Right lobe of liver (tissue), 4 donors: ENCODE measurements at regions not wholly inside any gene's neighbourhood (a gene's known extent, or its start where the extent isn't known, plus 50 kb on each side); places are given as distances from the start of the nearest gene placed in this dataset.

ENCODE experiments used
- POLR2A ChIP-seq: fragments of 450-650 bp; IDR thresholded peaks from one replicate; pipeline ENCODE4 v1.6.1; 2017; ENCODE audit warnings: antibody characterized with exemption, mild to moderate bottlenecking
- TF ChIP-seq, protein P1 (sequence below), 4 donors: fragments of 200-600 bp in 3 of 4; fragments of 450-650 bp in 1 of 4; IDR thresholded peaks; one replicate each; pipeline versions ENCODE4 v1.5.1 to v1.8.0; 2016 to 2022; ENCODE audit warnings: antibody characterized with exemption in 4 of 4, mild to moderate bottlenecking in 2 of 4
- donor health status: DM: no; HTN: no; CAD: no.
- donor health status: DM: no; HTN: no; CAD: no.
- donor health status: DM: no; HTN: yes; CAD: no.

DNA sequence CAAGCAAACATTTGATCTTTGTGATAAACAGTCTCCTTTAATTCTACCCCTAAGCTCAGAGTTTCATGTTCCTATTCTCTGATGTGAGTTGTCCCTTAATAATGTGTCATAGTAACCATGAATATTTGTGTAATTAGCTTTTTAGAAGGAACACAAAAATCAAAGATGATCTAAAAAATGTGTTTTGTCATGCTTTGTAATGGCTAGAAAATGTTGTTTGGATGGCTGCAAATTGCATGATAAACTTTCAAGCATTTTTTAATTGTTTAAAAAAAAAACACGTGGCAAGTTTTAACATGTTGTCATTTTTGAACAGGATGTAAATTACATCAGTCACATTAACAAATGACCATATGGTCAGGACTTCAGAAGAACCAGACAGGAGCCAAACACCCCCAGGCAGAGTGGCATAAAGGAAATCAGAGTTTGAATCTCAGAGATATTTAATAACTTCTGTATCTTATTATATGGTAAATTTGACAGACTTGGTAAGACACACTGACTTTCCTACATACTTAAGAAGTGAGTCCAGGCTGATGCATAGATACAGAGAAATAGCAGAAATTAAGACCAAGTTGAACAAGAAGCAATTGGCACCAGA is 223.9 kb upstream of the VEGFC start:
- TF ChIP-seq, protein P1, sequence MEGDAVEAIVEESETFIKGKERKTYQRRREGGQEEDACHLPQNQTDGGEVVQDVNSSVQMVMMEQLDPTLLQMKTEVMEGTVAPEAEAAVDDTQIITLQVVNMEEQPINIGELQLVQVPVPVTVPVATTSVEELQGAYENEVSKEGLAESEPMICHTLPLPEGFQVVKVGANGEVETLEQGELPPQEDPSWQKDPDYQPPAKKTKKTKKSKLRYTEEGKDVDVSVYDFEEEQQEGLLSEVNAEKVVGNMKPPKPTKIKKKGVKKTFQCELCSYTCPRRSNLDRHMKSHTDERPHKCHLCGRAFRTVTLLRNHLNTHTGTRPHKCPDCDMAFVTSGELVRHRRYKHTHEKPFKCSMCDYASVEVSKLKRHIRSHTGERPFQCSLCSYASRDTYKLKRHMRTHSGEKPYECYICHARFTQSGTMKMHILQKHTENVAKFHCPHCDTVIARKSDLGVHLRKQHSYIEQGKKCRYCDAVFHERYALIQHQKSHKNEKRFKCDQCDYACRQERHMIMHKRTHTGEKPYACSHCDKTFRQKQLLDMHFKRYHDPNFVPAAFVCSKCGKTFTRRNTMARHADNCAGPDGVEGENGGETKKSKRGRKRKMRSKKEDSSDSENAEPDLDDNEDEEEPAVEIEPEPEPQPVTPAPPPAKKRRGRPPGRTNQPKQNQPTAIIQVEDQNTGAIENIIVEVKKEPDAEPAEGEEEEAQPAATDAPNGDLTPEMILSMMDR (IDR thresholded peaks at IDR 0.05): no peak
- TF ChIP-seq POLR2A: no peak
